Loucy (cell line): ENCODE measurements at regions not wholly inside any gene's neighbourhood (a gene's known extent, or its start where the extent isn't known, plus 50 kb on each side); places are given as distances from the start of the nearest gene placed in this dataset.

Experiments used
- H2AFZ ChIP-seq: fragments of 200-600 bp; sonication (generic); 2 replicates; pipeline ENCODE4 v1.6.0; 2016; ENCODE audit warnings: antibody characterized with exemption, mild to moderate bottlenecking, low read length, moderate library complexity
- H3F3A ChIP-seq: fragments of 200-600 bp; 2 replicates; pipeline ENCODE4 v1.6.0; 2016; ENCODE audit warnings: antibody characterized with exemption, low read depth, mild to moderate bottlenecking
- H3K27me3 ChIP-seq: fragments of 200-600 bp; sonication (generic); 2 replicates; pipeline ENCODE4 v1.6.1; 2014; ENCODE audit warnings: low read length, mild to moderate bottlenecking; ENCODE audit not compliant: insufficient read depth, poor library complexity, severe bottlenecking
- H3K36me3 ChIP-seq: fragments of 200-600 bp; sonication (generic); 2 replicates; pipeline ENCODE4 v1.6.1; 2016; ENCODE audit warnings: low read length; ENCODE audit not compliant: insufficient read depth
- H3K4me1 ChIP-seq: fragments of 200-600 bp; sonication (generic); 2 replicates; pipeline ENCODE4 v1.5.1; 2014; ENCODE audit warnings: low read length, mild to moderate bottlenecking; ENCODE audit not compliant: insufficient read depth, poor library complexity, severe bottlenecking
- H3K4me2 ChIP-seq: fragments of 200-600 bp; sonication (generic); 2 replicates; pipeline ENCODE4 v1.6.0; 2014; ENCODE audit warnings: antibody characterized with exemption, low read length, low read depth, mild to moderate bottlenecking; ENCODE audit not compliant: poor library complexity, severe bottlenecking
- H3K4me3 ChIP-seq: fragments of 200-600 bp; sonication (generic); 2 replicates; pipeline ENCODE4 v1.5.1; 2014; ENCODE audit warnings: low read length, mild to moderate bottlenecking, mixed read lengths; ENCODE audit not compliant: poor library complexity, severe bottlenecking
- H3K79me2 ChIP-seq: fragments of 200-600 bp; sonication (generic); 2 replicates; pipeline ENCODE4 v1.6.1; 2014; ENCODE audit warnings: low read length; ENCODE audit not compliant: insufficient read depth
- H3K9ac ChIP-seq: fragments of 200-600 bp; sonication (generic); 2 replicates; pipeline ENCODE4 v1.6.0; 2014; ENCODE audit warnings: mild to moderate bottlenecking, low read depth, low read length, moderate library complexity; ENCODE audit not compliant: poor library complexity, severe bottlenecking
- H3K9me2 ChIP-seq: fragments of 200-600 bp; sonication (generic); replicated peaks from 2 replicates; pipeline ENCODE4 v1.6.1; 2016; ENCODE audit warnings: low read depth, low read length, mixed read lengths
- H3K9me3 ChIP-seq: fragments of 200-600 bp; sonication (generic); 2 replicates; pipeline ENCODE4 v1.6.1; 2014; ENCODE audit warnings: mild to moderate bottlenecking, antibody characterized with exemption, low read length, low read depth; ENCODE audit not compliant: insufficient read depth
- H4K20me1 ChIP-seq: fragments of 200-600 bp; sonication (generic); 2 replicates; pipeline ENCODE4 v1.6.0; 2014; ENCODE audit warnings: antibody characterized with exemption, low read length, mild to moderate bottlenecking; ENCODE audit not compliant: insufficient read depth, poor library complexity, severe bottlenecking
- EZH2phosphoT487 ChIP-seq: fragments of 200-600 bp; IDR thresholded peaks from 2 replicates; pipeline ENCODE4 v1.6.1; 2018; ENCODE audit warnings: antibody characterized with exemption, mild to moderate bottlenecking, moderate library complexity, borderline replicate concordance
- TF ChIP-seq, protein P1 (sequence below): fragments of 200-600 bp; sonication (generic); conservative IDR thresholded peaks from 2 replicates; pipeline ENCODE4 v1.5.1; 2014; ENCODE audit warnings: mild to moderate bottlenecking, antibody characterized with exemption, low read length

- no peaks in the 10 kb centered on the region for H3K4me1 ChIP-seq
- no peaks in the 10 kb centered on the region for H4K20me1 ChIP-seq
- no peaks in the 10 kb centered on the region for H3K27me3 ChIP-seq
- no peaks in the 10 kb centered on the region for H3K79me2 ChIP-seq
- no peaks in the 10 kb centered on the region for H3K36me3 ChIP-seq
- no peak overlapping the region for H3K4me2 ChIP-seq
- no peaks in the 10 kb centered on the region for H3K9me3 ChIP-seq
- no peak overlapping the region for H3K4me3 ChIP-seq
- H2AFZ ChIP-seq, result no peak overlapping the region
- H3K9me2 ChIP-seq, result no peaks in the 10 kb centered on the region
- H3K9ac ChIP-seq, result no peak overlapping the region
- H3F3A ChIP-seq, result no peaks in the 10 kb centered on the region
- TF ChIP-seq, protein P1, sequence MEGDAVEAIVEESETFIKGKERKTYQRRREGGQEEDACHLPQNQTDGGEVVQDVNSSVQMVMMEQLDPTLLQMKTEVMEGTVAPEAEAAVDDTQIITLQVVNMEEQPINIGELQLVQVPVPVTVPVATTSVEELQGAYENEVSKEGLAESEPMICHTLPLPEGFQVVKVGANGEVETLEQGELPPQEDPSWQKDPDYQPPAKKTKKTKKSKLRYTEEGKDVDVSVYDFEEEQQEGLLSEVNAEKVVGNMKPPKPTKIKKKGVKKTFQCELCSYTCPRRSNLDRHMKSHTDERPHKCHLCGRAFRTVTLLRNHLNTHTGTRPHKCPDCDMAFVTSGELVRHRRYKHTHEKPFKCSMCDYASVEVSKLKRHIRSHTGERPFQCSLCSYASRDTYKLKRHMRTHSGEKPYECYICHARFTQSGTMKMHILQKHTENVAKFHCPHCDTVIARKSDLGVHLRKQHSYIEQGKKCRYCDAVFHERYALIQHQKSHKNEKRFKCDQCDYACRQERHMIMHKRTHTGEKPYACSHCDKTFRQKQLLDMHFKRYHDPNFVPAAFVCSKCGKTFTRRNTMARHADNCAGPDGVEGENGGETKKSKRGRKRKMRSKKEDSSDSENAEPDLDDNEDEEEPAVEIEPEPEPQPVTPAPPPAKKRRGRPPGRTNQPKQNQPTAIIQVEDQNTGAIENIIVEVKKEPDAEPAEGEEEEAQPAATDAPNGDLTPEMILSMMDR, result no peak
- no peak for TF ChIP-seq EZH2phosphoT487
Observed at GRCh38 chr5:121630402-121630801, 221.3 kb upstream of the FTMT start.

GRCh38 chr5:121634946-121635345, 216.7 kb upstream of the FTMT start:
- no peaks in the 10 kb centered on the region for H3F3A ChIP-seq
- H3K9ac ChIP-seq, result no peak overlapping the region
- H2AFZ ChIP-seq, result no peak overlapping the region
- H3K4me3 ChIP-seq, result no peak overlapping the region
- H3K4me1 ChIP-seq, result no peaks in the 10 kb centered on the region
- H3K27me3 ChIP-seq, result no peaks in the 10 kb centered on the region
- no peaks in the 10 kb centered on the region for H4K20me1 ChIP-seq
- H3K36me3 ChIP-seq, result no peaks in the 10 kb centered on the region
- no peaks in the 10 kb centered on the region for H3K79me2 ChIP-seq
- no peak for TF ChIP-seq EZH2phosphoT487
- TF ChIP-seq, protein P1, result no peak
- no peaks in the 10 kb centered on the region for H3K9me2 ChIP-seq
- H3K9me3 ChIP-seq, result no peaks in the 10 kb centered on the region
- H3K4me2 ChIP-seq, result no peak overlapping the region

- no peaks in the 10 kb centered on the region for H3K9me3 ChIP-seq
- no peaks in the 10 kb centered on the region for H3K9me2 ChIP-seq
- H3K36me3 ChIP-seq, result no peaks in the 10 kb centered on the region
- no peaks in the 10 kb centered on the region for H3K4me1 ChIP-seq
- H3K9ac ChIP-seq, result no peak overlapping the region
- no peaks in the 10 kb centered on the region for H3K27me3 ChIP-seq
- H3K4me3 ChIP-seq, result no peak overlapping the region
- no peak overlapping the region for H3K4me2 ChIP-seq
- no peak overlapping the region for H2AFZ ChIP-seq
- no peaks in the 10 kb centered on the region for H3K79me2 ChIP-seq
- no peaks in the 10 kb centered on the region for H3F3A ChIP-seq
- TF ChIP-seq, protein P1, result no peak
- no peak for TF ChIP-seq EZH2phosphoT487
- H4K20me1 ChIP-seq, result no peaks in the 10 kb centered on the region
Observed at GRCh38 chr5:121638126-121638525, 213.6 kb upstream of the FTMT start.
